Stimulated activated CD8-positive, alpha-beta memory T cell treated with anti-CD3 and anti-CD28 coated beads, Interleukin-4, amount 100 ng/mL, for 48 hours (primary cell): ENCODE measurements at regions not wholly inside any gene's neighbourhood (a gene's known extent, or its start where the extent isn't known, plus 50 kb on each side); places are given as distances from the start of the nearest gene placed in this dataset.

ENCODE experiments used
- DNase-seq: peaks from one replicate; pipeline ENCODE4 v3.0.0-alpha.2; 2020

- no peak for DNase-seq
Observed at GRCh38 chr20:57004951-57005933, 261.2 kb downstream of the BMP7 start.

DNA sequence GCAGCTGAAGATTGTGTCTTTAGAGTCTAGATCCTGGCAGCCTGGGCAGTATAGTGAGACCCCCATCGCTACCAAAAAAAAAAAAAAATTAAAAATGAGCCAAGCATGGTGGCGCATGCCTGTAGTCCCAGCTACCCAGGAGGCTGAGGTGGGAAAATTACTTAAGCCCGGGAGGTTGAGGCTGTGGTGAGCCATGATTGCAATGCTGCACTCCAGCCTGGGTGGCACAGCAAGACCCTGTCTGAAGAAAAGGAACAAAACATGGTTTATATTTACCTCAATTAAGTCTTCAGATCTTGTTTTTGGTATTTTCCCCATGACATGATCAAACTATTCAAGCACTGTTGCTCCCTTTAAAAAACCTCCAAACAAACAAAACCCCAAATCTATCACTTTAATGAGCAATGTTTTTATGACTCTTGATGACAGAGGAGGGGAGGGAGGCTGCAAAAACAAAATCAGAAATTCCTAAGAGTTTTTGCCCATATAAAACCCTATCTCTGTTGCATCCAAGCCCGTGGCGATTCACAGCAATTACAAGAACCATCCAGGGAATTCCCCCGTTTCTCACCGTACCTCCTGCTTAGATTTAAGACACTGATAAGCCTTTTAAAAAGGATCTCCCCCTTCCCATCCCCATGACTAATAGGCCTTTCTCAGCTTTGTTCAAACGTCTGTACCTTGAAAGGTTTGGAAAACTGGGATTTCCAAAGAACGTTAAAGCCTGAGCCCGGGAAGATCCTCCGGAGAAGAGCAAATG lies 259.9 kb downstream of the BMP7 start:
- DNase-seq, result no peak

- DNase-seq, result no peak
Observed at GRCh38 chr20:57007171-57007540, 259.3 kb downstream of the BMP7 start.

DNA sequence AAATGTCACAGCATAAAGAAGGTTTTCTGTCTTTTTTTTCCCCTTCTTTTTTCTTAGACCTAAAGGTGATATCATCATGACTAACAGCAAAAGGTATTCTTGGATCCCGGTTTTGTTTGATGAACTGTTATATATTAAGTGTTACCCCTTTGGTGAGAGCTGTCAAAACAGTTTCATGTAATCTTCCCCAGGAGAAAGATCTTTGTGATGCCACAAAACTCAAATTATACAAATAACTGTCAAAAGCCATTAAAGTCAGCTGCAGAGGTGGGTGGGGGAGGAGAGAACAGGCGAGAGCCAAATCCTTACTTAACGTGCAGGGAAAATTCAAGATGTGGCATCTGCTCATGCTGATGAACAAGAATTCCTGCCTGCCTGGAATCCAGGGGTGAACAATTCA lies 258.2 kb downstream of the BMP7 start:
- DNase-seq, result no peak

GRCh38 chr20:57009355-57009754 lies 257.1 kb downstream of the BMP7 start:
- DNase-seq, result no peak

DNA sequence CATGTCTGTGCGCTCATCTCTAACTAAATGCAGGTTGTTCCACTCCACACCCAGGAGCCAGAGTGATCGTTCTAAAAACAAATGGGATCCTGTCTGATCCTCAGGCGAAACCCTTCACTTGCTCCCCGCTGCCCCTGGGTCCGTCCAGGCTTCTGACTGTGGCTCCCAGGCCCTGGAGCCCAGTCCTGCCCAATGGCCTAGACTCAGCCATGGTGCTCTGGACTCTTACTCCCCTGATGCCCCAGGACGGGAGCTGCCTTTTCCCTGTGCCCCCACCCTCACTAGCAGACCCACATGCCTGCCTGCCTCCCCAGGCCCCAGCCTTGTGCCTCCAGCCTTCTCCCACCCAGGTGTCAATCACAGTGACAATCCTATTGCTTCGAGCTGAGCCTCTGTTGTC lies 256.7 kb downstream of the BMP7 start:
- no peak for DNase-seq

DNA sequence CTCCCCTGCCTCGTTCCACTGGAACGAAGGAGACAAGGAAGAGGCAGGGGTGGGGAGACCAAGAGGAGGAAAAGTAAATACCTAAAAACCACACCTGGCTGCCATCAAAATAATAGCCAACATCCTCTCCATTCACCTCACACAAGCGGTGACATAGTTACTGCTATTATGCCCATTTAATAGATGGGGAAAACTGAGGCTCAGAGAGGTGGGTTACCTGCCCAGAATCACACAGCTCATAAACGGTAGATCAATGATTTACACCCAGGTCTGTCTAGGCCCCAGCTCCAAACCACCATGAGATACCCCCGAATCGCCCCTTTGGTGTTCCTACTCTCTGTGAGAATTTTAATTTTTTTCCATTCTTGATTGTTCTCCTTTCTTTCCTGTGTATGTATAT lies 253.8 kb downstream of the BMP7 start:
- no peak for DNase-seq

DNA sequence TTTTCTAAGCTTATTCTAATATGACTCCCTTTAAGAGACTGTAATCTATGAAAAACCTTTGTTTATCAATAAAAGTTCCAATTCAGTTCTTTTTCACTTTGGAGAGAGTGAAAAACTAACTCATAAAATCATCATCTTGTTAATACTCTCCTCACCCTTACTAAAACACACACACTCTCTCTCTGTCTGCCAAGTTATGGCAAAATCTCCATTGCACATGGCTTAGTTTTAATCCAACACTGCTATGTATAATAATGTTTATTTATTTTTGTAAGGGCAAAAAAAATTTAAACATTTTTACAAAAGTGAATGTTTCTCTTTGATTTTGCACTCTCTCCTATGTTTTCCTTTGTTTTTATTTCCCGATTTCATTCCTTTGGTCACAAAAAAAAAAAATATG lies 253.2 kb downstream of the BMP7 start:
- no peak for DNase-seq

GRCh38 chr20:57013741-57014140 lies 252.7 kb downstream of the BMP7 start:
- no peak for DNase-seq

- DNase-seq, result no peak
Observed at GRCh38 chr20:57020364-57020763, 246.1 kb downstream of the BMP7 start.

- DNase-seq, result no peak
Observed at GRCh38 chr20:57022306-57022705, 244.1 kb downstream of the BMP7 start.

DNA sequence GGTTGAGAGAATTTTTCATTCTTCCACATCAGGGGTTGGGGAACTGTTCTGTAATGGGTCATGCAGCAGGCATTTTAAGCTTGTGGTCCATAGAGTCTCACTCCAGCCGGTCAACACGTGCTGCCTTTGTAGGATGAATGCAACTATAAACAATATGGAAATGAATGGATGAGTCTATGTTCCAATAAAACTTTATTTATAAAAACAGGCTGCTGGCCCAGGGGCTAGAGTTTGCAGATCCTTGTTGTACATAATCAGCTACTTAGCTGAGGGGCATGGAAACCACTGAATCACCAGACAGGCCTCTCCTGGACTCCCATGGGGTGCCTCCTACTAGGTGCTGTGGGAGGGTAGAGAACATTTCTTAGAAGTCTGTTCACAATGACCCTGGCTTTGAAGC lies 243.4 kb downstream of the BMP7 start:
- DNase-seq, result no peak

DNA sequence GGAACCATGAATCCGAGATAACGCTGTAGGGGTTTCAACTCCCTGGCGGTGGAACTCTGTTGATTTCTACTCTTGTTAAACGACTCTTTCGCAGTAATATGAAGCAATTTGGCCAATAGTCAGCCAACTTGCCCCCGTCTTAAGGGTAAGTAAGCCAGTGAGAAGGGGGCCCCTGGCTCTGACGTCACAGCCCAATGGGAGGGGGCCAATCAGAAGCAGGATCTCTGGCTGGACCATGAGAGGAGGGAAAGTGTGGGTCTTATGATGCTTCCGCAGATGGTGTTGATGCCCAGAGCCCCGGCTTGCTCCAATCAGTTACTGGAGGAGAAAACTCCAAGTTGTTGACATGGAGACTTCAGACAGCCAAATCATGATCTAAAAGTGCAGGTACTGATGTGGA lies 242.4 kb downstream of the BMP7 start:
- DNase-seq, result no peak

DNA sequence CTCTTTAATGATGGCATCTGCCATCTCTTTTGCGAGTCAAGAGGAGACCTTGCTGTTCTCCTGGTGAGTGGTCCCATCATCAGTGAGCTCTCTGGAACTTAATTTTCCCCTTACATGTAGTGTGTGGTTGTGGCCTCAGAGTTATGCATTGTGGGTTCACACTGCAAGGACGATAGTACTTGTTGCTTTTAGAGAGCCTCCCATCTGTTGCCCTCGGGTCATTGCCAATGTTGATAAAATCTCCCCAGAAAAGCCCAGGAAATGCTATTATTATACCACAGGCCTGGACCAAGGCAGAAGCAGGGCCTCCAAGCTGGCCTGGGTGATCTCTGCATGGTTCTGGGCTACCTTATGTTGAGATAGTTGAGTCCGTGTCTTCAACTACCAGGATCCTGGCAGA lies 241.6 kb downstream of the BMP7 start:
- DNase-seq, result no peak

DNA sequence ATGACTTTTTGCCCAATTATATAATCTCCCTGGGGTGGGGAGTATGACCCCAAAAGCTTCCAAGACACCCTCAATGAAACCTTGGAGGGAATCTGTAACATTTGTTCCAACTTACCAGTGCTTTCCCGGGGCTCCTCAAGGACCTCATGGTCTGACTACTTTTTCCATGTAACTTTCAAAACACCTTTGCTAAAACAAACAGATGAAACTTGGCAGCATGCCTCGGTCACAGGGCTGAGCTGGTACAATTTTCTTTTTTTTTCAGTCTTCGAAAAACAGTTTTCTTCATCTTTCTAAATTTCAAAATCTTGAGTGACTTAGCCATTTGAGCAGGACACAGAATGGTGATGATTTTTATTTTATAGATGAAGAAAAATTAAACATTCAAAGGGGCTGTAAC lies 241.2 kb downstream of the BMP7 start:
- DNase-seq, result no peak

DNA sequence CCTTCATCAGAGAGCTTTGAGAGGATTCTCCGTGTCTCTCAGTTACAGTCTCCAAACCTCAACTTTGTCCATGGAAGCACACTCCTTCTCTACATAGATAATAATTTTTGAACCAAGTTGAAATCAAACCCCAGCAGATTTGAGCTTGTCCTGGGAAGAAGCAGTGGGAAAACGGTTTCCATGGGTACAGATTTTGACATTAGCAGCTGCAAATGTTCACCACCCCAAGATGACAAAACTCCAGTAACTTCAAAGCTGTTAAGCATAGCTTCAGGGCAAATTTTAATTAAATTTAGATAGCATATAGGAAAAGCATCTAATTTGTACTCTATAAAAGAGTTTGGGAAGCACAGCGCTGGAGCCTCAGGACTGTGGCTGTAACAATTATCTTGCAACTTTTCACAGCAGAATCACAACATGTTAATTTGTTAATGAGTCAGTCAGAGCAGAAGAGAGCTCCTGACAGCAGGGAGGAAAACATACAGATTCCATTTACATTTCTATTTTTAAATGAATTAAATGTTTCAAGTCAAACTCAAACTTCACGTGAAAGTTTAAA lies 240.7 kb downstream of the BMP7 start:
- no peak for DNase-seq

GRCh38 chr20:57027777-57028176 lies 238.7 kb downstream of the BMP7 start:
- no peak for DNase-seq

GRCh38 chr20:57030611-57031600 lies 235.5 kb downstream of the BMP7 start:
- DNase-seq, result no peak

GRCh38 chr20:57031867-57032355 lies 234.5 kb downstream of the BMP7 start:
- no peak for DNase-seq

DNA sequence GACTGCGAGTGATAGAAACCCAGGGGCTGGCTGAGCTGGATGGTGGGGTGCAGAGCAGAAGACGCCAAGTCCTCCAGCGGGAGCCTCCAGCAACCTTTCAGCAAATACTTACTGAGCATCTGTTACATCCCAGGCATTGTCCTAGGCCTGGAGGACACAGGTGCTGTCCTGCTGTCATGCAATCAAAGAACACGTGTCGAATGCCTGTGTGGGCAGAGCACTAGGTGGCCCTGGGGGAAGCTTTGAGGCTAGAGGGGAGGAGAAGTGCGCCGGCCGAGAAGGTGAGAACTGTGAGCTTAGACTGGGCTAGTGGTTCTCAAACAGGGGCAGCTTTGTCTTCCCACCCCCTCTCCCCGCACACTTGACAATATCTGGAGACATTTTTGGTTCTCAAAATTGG lies 233.6 kb downstream of the BMP7 start:
- no peak for DNase-seq

GRCh38 chr20:57034001-57034400 lies 232.4 kb downstream of the BMP7 start:
- no peak for DNase-seq

GRCh38 chr20:57037689-57038088 lies 228.8 kb downstream of the BMP7 start:
- DNase-seq, result no peak
